HG03280 (cell line): ENCODE measurements at regions not wholly inside any gene's neighbourhood (a gene's known extent, or its start where the extent isn't known, plus 50 kb on each side); places are given as distances from the start of the nearest gene placed in this dataset.

Experiments
- ATAC-seq: cut with Tn5 transposase; IDR thresholded peaks from one replicate; pipeline ENCODE4 v1.9.1; 2021; ENCODE audit warnings: mild to moderate bottlenecking, moderate library complexity; ENCODE audit not compliant: unreplicated experiment

GRCh38 chr6:167487749-167488664 is 163.1 kb downstream of the TTLL2 start:
- ATAC-seq, result no peak

- no peak for ATAC-seq
Observed at GRCh38 chr6:167491438-167492099, 166.7 kb downstream of the TTLL2 start.

- ATAC-seq, result no peak
Observed at GRCh38 chr6:167492100-167492449, 167.2 kb downstream of the TTLL2 start.

- no peak for ATAC-seq
Observed at GRCh38 chr6:167493310-167493709, 168.4 kb downstream of the TTLL2 start.

- ATAC-seq, result no peak
Observed at GRCh38 chr6:167493976-167494697, 169.3 kb downstream of the TTLL2 start.

GRCh38 chr6:167494698-167495435 is 170.0 kb downstream of the TTLL2 start:
- no peak for ATAC-seq

- no peak for ATAC-seq
Observed at GRCh38 chr6:167495506-167496401, 170.9 kb downstream of the TTLL2 start.

- no peak for ATAC-seq
Observed at GRCh38 chr6:167496707-167497106, 171.8 kb downstream of the TTLL2 start.

GRCh38 chr6:167497428-167498056 is 172.7 kb downstream of the TTLL2 start:
- no peak for ATAC-seq

- no peak for ATAC-seq
Observed at GRCh38 chr6:167499161-167499660, 174.3 kb downstream of the TTLL2 start.

GRCh38 chr6:167500961-167501360 is 176.1 kb downstream of the TTLL2 start:
- no peak for ATAC-seq

- ATAC-seq, result no peak
Observed at GRCh38 chr6:167501831-167502385, 177.0 kb downstream of the TTLL2 start.

- no peak for ATAC-seq
Observed at GRCh38 chr6:167502471-167502870, 177.6 kb downstream of the TTLL2 start.

GRCh38 chr6:167504385-167504961 is 179.6 kb downstream of the TTLL2 start:
- no peak for ATAC-seq

GRCh38 chr6:167505199-167505598 is 180.3 kb downstream of the TTLL2 start:
- no peak for ATAC-seq

GRCh38 chr6:167505782-167506181 is 180.9 kb downstream of the TTLL2 start:
- no peak for ATAC-seq

GRCh38 chr6:167506443-167507301 is 181.8 kb downstream of the TTLL2 start:
- no peak for ATAC-seq
